HG02981 (cell line): ENCODE measurements at regions not wholly inside any gene's neighbourhood (a gene's known extent, or its start where the extent isn't known, plus 50 kb on each side); places are given as distances from the start of the nearest gene placed in this dataset.
A peak's percentile ranks its signal among the peaks of the same experiment; 100 is the strongest.

Experiments used
- ATAC-seq: cut with Tn5 transposase; IDR thresholded peaks from one replicate; pipeline ENCODE4 v1.9.1; 2021; ENCODE audit warnings: mild to moderate bottlenecking, moderate library complexity; ENCODE audit not compliant: unreplicated experiment

- no peak for ATAC-seq
Measured at GRCh38 chr2:41445865-41446264, 602.0 kb upstream of the PKDCC start.

- no peak for ATAC-seq
Measured at GRCh38 chr2:41446266-41446665, 601.6 kb upstream of the PKDCC start.

GRCh38 chr2:41448221-41448620, 599.6 kb upstream of the PKDCC start:
- no peak for ATAC-seq

GRCh38 chr2:41457026-41457425, 590.8 kb upstream of the PKDCC start:
- ATAC-seq: no peak

GRCh38 chr2:41460661-41461060, 587.2 kb upstream of the PKDCC start:
- ATAC-seq: no peak

- ATAC-seq: no peak
Measured at GRCh38 chr2:41464395-41464794, 583.4 kb upstream of the PKDCC start.

GRCh38 chr2:41475959-41476358, 571.9 kb upstream of the PKDCC start:
- peak; percentile 66 for ATAC-seq

- ATAC-seq: no peak
Measured at GRCh38 chr2:41482659-41483058, 565.2 kb upstream of the PKDCC start.

- ATAC-seq: no peak
Measured at GRCh38 chr2:41483226-41483625, 564.6 kb upstream of the PKDCC start.

GRCh38 chr2:41483982-41484857, 563.6 kb upstream of the PKDCC start:
- ATAC-seq: no peak

GRCh38 chr2:41484858-41485234, 563.0 kb upstream of the PKDCC start:
- no peak for ATAC-seq

GRCh38 chr2:41486948-41487347, 560.9 kb upstream of the PKDCC start:
- no peak for ATAC-seq

- no peak for ATAC-seq
Measured at GRCh38 chr2:41488888-41489287, 558.9 kb upstream of the PKDCC start.

- ATAC-seq: no peak
Measured at GRCh38 chr2:41489638-41490037, 558.2 kb upstream of the PKDCC start.

GRCh38 chr2:41495050-41495449, 552.8 kb upstream of the PKDCC start:
- ATAC-seq: no peak

- ATAC-seq: no peak
Measured at GRCh38 chr2:41496908-41497307, 550.9 kb upstream of the PKDCC start.

GRCh38 chr2:41498781-41499180, 549.0 kb upstream of the PKDCC start:
- ATAC-seq: no peak

GRCh38 chr2:41500895-41501294, 546.9 kb upstream of the PKDCC start:
- ATAC-seq: no peak

- ATAC-seq: no peak
Measured at GRCh38 chr2:41502752-41503151, 545.1 kb upstream of the PKDCC start.

GRCh38 chr2:41504532-41504931, 543.3 kb upstream of the PKDCC start:
- ATAC-seq: no peak

- ATAC-seq: no peak
Measured at GRCh38 chr2:41510108-41510507, 537.7 kb upstream of the PKDCC start.

- ATAC-seq: no peak
Measured at GRCh38 chr2:41521211-41521610, 526.6 kb upstream of the PKDCC start.
